ENCODE measurements at regions not wholly inside any gene's neighbourhood (a gene's known extent, or its start where the extent isn't known, plus 50 kb on each side); places are given as distances from the start of the nearest gene placed in this dataset.

DNA sequence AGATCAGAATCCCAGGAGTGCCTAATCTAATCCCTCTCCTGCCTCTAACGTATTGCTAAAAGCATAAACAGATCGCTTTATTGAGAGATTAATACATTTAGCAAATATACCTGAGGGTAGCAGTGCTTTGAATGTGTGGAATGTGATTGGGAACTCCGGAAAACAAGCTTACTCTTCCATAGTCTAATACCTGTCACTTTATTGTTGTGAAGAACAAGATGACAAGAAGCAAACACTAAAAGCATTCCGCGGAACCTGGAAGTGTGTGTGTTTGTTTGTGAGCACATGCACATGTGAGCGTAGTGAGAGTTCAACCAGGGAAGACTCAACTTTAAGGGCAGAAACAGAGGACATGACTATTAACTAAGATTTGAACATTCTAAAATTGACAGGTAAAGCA lies 265.0 kb upstream of the GJE1 start:
- TF ChIP-seq, protein P1, sequence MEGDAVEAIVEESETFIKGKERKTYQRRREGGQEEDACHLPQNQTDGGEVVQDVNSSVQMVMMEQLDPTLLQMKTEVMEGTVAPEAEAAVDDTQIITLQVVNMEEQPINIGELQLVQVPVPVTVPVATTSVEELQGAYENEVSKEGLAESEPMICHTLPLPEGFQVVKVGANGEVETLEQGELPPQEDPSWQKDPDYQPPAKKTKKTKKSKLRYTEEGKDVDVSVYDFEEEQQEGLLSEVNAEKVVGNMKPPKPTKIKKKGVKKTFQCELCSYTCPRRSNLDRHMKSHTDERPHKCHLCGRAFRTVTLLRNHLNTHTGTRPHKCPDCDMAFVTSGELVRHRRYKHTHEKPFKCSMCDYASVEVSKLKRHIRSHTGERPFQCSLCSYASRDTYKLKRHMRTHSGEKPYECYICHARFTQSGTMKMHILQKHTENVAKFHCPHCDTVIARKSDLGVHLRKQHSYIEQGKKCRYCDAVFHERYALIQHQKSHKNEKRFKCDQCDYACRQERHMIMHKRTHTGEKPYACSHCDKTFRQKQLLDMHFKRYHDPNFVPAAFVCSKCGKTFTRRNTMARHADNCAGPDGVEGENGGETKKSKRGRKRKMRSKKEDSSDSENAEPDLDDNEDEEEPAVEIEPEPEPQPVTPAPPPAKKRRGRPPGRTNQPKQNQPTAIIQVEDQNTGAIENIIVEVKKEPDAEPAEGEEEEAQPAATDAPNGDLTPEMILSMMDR (IDR thresholded peaks at IDR 0.05): no peak
- Mint-ChIP-seq H3K9me3 (ENCODE audit: unreplicated experiment) (no peaks in the 10 kb centered on the region), H3K27me3 (ENCODE audit: unreplicated experiment) (no peaks in the 10 kb centered on the region), H3K27ac (ENCODE audit: unreplicated experiment) (no peak overlapping the region), H3K4me3 (ENCODE audit: unreplicated experiment) (no peak overlapping the region), H3K36me3 (ENCODE audit: unreplicated experiment) (no peaks in the 10 kb centered on the region), H3K4me1 (ENCODE audit: unreplicated experiment) (no peaks in the 10 kb centered on the region)
- DNase-seq (ENCODE audit: extremely low spot score, unreplicated experiment): no peak

DNA sequence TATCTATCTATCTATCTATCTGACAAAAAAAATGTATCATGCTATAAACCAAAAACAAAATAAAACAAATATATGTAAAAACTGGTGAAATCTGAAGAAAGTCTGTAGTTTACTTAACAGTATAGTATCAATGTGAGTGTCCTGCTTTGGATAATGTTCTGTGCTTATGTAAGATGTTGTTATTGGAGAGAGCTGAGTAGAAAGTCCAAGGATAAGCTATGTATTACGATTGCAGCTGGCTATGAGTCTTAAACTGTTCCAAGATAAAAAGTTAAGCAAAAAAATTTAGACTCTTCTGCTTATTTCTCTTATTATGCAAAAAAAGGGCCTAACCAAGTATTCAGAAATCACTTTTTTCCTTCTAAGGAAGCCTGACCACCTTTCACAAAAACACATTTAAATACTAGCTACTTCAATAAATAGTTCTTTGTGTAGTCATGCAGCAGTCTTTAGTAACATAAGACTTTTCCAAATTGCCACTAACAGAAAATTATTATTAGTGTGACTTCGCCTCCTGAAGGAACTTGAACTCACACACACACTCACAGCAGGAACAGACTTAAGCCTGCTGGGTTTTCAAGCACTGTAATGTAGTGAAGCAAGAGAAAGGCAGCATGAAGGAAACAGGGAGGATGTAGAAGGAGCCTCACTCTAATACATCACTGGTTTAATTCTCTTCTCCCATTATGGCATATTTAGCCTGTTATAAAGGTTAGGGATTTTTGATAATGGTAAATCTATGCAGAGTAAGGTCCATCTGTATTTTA lies 265.8 kb upstream of the GJE1 start:
- TF ChIP-seq, protein P1 (IDR thresholded peaks at IDR 0.05): no peak
- Mint-ChIP-seq H3K4me3 (ENCODE audit: unreplicated experiment) (no peak overlapping the region), H3K27me3 (ENCODE audit: unreplicated experiment) (peaks cover 4% of the 10 kb centered on the region), H3K36me3 (ENCODE audit: unreplicated experiment) (no peaks in the 10 kb centered on the region), H3K9me3 (ENCODE audit: unreplicated experiment) (no peaks in the 10 kb centered on the region), H3K27ac (ENCODE audit: unreplicated experiment) (peak overlapping the region; percentile 17), H3K4me1 (ENCODE audit: unreplicated experiment) (no peaks in the 10 kb centered on the region)
- DNase-seq (ENCODE audit: extremely low spot score, unreplicated experiment): no peak

DNA sequence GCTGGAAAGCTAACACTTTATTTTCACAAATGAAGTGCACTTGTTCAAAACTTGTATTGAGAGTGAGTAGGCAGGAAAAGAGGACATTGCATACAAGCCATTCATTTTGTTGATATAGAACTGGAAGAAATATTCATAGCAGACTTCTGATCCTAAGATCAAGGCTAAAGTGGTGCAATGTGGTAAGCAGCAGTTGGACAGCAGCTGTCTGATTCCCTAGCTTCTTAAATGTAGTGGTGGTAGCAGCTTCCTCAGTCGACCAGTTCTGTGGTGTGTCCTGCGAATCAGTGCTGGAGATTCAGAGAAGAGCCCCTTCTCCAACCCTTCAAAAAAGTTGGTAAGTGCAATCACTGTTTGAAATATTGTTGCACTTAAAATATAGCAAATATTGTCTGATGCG lies 281.7 kb upstream of the GJE1 start:
- no peaks in the 10 kb centered on the region for H3K36me3 Mint-ChIP-seq (ENCODE audit: unreplicated experiment)
- H3K27ac Mint-ChIP-seq (ENCODE audit: unreplicated experiment): no peak overlapping the region
- no peak overlapping the region for H3K4me3 Mint-ChIP-seq (ENCODE audit: unreplicated experiment)
- TF ChIP-seq, protein P1 (IDR thresholded peaks at IDR 0.05): no peak
- no peaks in the 10 kb centered on the region for H3K9me3 Mint-ChIP-seq (ENCODE audit: unreplicated experiment)
- peaks cover 7% of the 10 kb centered on the region for H3K27me3 Mint-ChIP-seq (ENCODE audit: unreplicated experiment)
- H3K4me1 Mint-ChIP-seq (ENCODE audit: unreplicated experiment): no peaks in the 10 kb centered on the region
- no peak for DNase-seq (ENCODE audit: extremely low spot score, unreplicated experiment)

DNA sequence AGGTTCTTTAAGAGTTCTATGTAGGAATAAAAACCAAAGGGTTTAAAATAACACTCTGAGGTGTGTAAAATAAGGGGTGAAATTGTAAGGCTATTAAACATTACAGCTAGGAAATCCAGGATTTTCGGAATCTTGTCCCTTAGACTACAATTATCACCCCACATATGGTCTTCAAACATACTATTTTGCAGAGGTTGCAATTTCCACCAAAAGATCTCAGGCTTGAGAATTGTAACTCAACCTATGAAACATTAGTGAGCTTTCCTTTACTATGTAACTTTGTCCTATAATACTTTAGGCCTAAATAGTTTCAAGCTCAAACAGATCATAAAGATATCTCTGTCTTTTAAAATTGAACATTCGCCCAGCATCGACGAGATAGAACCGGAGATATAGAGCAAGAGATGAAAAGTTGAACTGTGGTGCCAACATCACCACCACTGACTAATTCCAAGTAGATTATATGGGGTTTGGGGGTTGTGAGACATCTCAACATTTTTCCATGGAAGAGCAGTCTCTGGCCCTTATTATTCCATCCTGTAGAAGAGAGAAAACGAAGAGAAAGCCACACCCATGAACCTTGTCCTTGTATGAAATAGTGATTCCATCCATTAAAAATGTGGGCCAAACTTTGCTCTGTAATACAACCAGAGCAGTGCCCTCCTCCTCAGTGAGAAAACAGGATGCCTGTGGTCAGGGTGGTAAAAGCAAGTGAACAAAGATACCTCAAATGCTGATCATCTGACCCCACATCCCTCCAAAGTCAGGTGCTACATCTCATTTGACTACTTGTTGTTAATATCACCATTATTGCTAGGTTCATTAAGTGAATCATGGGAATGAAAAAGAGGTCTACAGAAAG lies 284.5 kb upstream of the GJE1 start:
- Mint-ChIP-seq H3K36me3 (ENCODE audit: unreplicated experiment) (no peaks in the 10 kb centered on the region), H3K27me3 (ENCODE audit: unreplicated experiment) (peaks cover 3% of the 10 kb centered on the region), H3K4me3 (ENCODE audit: unreplicated experiment) (no peak overlapping the region), H3K27ac (ENCODE audit: unreplicated experiment) (no peak overlapping the region), H3K9me3 (ENCODE audit: unreplicated experiment) (no peaks in the 10 kb centered on the region), H3K4me1 (ENCODE audit: unreplicated experiment) (no peaks in the 10 kb centered on the region)
- TF ChIP-seq, protein P1 (IDR thresholded peaks at IDR 0.05): no peak
- DNase-seq (ENCODE audit: extremely low spot score, unreplicated experiment): no peak

DNA sequence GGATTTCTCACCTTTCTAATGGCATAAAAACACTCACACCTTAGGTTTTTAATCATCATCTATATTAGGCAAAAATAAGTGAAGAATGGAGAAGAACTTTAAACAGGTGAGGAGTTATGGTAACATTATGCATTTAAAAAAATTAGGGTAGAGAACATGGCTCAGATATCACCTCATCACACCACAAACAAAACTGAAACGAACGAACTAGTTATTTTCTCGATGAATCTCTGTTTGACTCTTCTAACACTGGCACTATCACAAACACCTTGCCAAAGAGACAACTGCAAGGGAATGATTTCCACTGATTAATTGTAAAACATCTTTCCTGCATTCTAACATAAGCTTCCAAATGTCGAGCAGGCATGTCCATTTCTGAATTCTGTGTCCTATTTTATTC lies 286.1 kb upstream of the GJE1 start:
- no peaks in the 10 kb centered on the region for H3K4me1 Mint-ChIP-seq (ENCODE audit: unreplicated experiment)

More for the DNA sequence above, 286.1 kb upstream of the GJE1 start:
- no peaks in the 10 kb centered on the region for H3K9me3 Mint-ChIP-seq (ENCODE audit: unreplicated experiment)
- peaks cover 3% of the 10 kb centered on the region for H3K27me3 Mint-ChIP-seq (ENCODE audit: unreplicated experiment)
- no peak overlapping the region for H3K4me3 Mint-ChIP-seq (ENCODE audit: unreplicated experiment)
- no peaks in the 10 kb centered on the region for H3K36me3 Mint-ChIP-seq (ENCODE audit: unreplicated experiment)
- no peak for DNase-seq (ENCODE audit: extremely low spot score, unreplicated experiment)
- no peak overlapping the region for H3K27ac Mint-ChIP-seq (ENCODE audit: unreplicated experiment)
- TF ChIP-seq, protein P1 (IDR thresholded peaks at IDR 0.05): no peak

Data from osteocyte (in vitro differentiated cells).